NCI-H128 (cell line): ENCODE measurements at regions not wholly inside any gene's neighbourhood (a gene's known extent, or its start where the extent isn't known, plus 50 kb on each side); places are given as distances from the start of the nearest gene placed in this dataset.

Source experiments
- DNase-seq: peaks from one replicate; lab custom pipeline; 2025; ENCODE audit not compliant: unreplicated experiment; lab: John Stamatoyannopoulos, UW

DNA sequence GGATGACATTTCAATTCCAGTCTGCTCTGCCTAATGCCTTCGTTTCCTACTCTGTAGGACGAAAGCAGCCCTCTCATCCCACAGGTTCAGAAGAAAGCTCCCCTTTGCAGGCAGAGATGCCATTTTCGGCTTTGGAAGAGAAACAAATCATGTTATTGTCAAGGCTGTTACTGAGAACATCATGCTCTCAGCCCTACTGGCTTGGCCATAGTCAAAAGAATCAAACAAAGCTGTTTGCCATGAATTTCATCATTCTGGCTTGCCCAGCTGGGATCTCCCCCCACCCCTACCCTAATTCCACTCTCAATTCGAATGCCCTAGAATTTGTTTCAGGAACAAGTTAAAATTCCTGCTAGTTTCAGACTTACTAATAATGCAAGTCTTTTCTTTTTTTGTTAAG is 162.3 kb upstream of the SERP2 start:
- DNase-seq, result no peak

DNA sequence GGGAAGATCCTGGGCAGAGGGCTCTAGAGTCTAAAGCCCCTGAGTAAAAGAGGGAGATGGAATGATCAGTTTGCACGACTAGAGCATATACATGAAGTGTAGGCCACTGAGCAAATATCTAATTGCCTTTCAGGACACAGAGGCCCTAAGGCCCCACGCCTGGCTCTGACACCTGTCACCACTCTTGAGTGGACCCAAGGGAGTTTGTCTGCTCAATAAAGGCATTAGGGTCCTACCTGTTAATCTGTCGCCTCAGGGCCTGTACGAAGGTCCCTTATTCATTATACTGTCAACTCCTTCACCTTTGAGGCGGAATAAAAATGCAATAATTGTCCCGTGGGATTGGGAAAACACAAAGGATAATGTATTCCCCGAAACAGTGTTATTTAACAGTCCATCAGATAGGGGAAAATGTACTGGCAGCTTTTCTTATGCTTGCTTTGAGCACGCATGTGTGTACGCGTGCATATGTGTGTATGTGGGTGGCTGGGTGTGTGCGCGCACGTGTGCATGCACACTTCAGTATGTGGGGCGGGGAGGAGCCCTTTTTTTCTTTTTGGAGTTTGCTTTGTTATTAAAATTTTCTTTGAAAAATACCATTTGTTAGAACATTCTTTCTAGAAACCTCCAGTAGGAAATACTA is 161.8 kb upstream of the SERP2 start:
- no peak for DNase-seq

- no peak for DNase-seq
Observed at GRCh38 chr13:44212633-44213396, 160.8 kb upstream of the SERP2 start.

DNA sequence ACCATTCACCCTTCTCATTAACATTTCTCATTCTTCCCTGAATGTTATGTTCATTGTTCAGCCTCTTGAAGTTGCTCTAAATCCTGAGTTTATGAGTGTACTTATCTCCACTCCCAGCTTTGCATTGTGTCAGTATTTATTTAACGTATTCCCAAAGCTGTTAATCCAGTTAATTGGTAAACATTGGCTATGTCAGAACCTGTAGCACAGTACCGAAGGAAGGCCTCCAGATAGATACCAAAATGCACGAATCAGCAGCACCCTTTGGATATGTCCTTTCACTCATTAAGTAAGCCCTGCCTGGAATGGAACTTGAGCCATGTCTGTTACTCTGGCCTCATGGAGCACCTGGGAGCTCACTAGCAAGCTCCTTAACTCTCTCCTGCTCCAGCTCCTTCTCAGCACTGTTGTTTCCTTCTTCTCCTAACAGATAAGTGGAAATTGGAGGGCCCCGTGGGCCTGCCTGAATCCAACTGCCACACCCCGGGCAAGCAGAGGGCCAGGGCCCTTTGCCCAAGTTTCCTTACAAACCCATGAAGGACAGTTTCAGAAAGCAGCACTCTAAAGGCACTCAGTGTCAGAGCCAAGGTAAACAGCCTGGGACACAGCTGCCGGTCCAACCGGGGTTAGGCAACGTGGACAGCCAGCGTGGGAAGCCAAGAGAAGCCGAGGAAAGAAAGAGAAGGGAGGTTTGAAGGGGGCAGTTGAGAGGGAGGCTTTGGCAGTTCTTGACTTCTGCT is 155.0 kb upstream of the SERP2 start:
- peak; percentile 87 for DNase-seq

- DNase-seq, result no peak
Observed at GRCh38 chr13:44219577-44220548, 153.8 kb upstream of the SERP2 start.

DNA sequence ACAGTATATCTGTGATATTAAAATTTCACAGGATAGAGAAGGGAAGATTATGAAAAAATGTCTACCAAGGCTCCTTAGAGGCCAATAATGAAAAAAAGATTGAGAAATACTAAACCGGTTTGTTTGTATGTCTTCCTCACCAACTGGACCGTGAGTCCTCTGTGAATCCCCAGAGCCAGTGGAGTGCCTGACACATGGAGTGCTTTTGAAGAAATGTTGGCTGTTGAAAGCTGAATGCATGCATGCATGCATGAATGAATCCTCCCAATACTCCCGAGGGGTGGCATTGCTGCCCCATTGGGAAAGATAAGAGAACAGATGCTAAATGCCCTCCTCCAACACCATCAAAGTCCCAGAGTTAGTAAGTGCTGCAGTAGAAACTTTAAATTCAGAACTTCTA is 152.7 kb upstream of the SERP2 start:
- DNase-seq, result no peak

DNA sequence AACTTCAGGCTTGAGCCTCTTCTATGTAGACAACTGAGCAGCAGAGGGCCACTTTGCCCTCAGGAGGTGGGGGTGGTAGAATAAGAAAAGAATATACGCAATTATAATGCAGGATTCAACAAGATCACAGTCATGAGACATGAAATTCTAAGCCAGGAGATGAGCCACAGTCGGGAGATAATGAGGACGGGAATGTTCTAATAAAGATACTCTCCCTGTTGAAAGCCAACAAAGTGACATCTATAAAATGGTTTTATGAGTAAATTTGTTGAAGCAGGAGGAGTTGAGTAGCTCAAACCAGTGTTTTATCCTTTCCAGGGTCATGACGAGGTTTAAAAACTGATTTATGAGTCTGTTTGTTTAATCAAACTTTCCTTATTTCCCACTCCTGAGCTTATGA is 152.0 kb upstream of the SERP2 start:
- no peak for DNase-seq

- DNase-seq, result no peak
Observed at GRCh38 chr13:44223770-44224444, 149.7 kb upstream of the SERP2 start.

GRCh38 chr13:44224450-44225149 is 149.0 kb upstream of the SERP2 start:
- no peak for DNase-seq

DNA sequence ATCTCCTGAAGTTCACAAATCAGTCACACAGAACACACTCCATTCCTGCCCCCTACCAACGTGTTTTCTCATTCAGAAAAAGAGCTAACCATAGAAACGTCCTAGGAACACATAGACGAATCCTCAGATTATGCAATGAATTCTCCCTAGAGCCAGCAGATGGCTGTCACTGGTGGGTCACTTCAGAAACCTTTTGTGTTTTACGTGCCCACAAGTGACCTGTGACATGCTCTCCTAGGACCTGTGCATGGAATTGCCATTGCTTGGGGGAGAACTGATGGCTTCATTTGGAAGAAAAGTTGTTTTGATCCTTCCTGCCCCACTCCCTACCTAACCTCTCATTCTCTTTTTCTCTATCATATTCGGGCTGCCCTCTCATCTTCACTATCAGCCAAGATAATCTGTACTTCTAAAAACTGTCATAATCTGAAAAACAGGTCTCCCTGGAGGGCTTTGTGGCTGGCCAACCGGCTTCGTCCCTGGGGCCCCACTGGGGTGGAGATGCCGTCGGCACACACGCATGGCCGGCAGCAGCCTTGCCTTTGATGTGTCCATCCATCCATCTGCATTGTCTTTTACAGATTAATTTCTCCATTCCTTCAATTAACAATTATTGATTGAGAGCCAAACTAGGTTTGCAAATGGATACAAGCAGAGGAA is 144.1 kb upstream of the SERP2 start:
- no peak for DNase-seq

- no peak for DNase-seq
Observed at GRCh38 chr13:44230071-44230470, 143.6 kb upstream of the SERP2 start.

- DNase-seq, result no peak
Observed at GRCh38 chr13:44230736-44231135, 142.9 kb upstream of the SERP2 start.

DNA sequence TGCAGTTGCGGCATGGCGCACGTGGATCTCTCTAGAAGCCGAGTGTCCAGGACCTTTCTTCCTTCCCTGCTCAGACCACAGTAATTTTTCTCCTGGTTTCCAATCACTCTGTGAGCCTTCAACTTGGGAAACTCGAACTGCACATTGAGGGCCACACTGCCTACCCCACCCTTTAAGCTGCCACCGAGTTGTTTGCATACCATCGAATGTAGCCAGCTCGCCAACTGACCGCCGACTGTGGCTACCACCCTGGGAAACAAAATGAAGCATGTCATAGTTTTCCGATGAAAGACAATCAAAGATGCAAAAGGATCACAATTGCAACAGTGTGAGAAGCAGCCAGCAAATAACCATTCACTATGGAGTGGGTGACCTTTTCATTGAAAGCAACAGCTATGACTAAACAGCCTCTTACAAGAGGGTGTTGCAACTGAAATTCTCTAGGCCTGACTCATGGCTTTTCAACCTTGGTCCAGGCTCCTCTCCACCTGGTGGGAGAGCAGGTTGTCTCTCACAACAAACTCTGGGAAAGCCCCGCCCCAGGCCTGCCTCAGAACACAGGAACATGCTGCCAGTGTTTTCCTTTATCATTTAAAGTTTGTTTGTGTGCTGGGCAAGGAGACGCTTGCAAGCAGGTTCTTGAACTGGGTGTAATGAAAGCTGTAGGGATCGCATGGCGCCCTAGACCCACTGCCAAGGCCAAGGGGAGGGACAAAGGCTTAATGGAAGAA is 141.7 kb upstream of the SERP2 start:
- no peak for DNase-seq

DNA sequence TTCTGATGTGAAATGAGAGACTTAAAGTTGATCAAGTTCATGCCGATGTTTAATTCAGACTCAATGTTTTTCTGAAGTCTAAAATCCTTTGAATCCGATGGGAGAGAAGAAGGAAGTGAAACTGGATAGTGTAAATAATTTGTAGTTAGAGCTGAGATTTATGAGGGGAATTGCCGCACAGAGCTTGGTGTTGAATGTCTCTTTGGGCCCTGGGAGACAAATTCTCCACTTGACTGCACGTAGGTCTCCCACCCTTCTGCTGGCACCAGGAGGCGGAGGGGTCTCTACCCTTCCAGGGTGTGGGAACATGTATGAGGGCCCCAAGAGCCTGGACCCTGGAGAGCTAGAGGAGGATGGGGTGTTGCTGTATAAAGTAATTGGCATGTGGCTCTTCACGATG is 140.8 kb upstream of the SERP2 start:
- no peak for DNase-seq

DNA sequence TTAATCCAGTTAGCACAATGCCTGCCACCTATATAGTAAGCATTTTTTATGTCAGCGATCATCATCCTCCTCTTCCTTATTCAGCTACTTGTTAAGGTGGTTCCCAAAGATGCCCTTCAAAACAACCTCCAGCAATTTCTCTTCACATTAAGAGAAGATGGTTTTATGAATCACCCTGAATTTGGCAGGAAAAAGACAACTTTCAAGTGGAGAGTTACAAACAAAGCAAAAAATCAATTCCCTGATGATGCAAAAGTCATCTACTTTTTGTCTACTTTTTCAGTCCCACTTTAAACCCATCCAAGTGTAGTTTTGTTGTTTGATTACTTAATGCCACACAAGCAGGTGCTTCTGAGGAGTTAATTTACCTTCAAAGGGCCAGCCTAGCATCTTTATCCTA is 139.1 kb upstream of the SERP2 start:
- DNase-seq, result no peak

DNA sequence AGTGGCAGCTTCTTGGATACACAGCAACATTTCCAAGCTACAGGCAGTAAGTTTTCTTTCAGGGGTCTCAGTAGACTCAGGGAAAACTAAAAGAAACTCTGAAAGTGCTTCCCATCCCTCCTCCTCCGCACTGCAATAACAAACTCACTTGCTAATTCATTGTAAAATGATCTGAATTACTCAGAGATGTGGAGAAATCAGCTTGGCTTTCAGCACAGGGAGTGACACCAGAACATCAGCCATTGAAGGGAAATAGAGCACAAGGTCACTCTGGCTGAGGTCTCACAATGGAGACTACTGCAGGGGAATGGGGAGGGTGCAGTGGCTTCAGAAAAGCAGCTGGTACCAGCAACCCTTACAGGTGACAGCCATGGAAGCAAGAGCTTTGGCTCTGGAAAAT is 137.3 kb upstream of the SERP2 start:
- DNase-seq, result no peak

- no peak for DNase-seq
Observed at GRCh38 chr13:44236801-44237207, 136.8 kb upstream of the SERP2 start.

GRCh38 chr13:44237276-44237767 is 136.3 kb upstream of the SERP2 start:
- DNase-seq, result no peak
